ENCODE measurements at regions not wholly inside any gene's neighbourhood (a gene's known extent, or its start where the extent isn't known, plus 50 kb on each side); places are given as distances from the start of the nearest gene placed in this dataset.

GRCh38 chr7:93027044-93027443, 90.7 kb downstream of the SAMD9 start:
- Histone ChIP-seq H4K20me1 (ENCODE audit: control insufficient read depth, insufficient read depth, low read length, poor library complexity, severe bottlenecking) (no peaks in the 10 kb centered on the region), H3K4me1 (ENCODE audit: control insufficient read depth in 2 of 2, insufficient read depth in 2 of 2, low read length in 2 of 2) (no peaks in the 10 kb centered on the region), H3K36me3 (replicated peaks in 1 of 2; ENCODE audit: control extremely low read depth in 1 of 2, control insufficient read depth in 1 of 2, extremely low read depth in 1 of 2, insufficient read depth in 2 of 2, low read length in 1 of 2) (no peaks in the 10 kb centered on the region), H3K4me2 (replicated peaks; ENCODE audit: low read depth, low read length, poor library complexity, severe bottlenecking) (no peak overlapping the region), H3K9ac (ENCODE audit: low read length) (no peak overlapping the region), H3K27ac (ENCODE audit: low read length in 2 of 2) (no peak overlapping the region), H3K27me3 (replicated peaks in 1 of 4; ENCODE audit: control extremely low read depth in 1 of 4, control insufficient read depth in 3 of 4, insufficient read depth in 4 of 4, low read length in 3 of 4) (no peaks in the 10 kb centered on the region), H3K9me3 (ENCODE audit: control extremely low read depth in 1 of 3, control insufficient read depth in 2 of 3, insufficient read depth in 1 of 3, low read length in 2 of 3) (peaks cover 3 to 8% (median 6%) of the 10 kb centered on the region in 3 donors), H3K79me2 (ENCODE audit: control insufficient read depth, insufficient read depth, low read length) (no peaks in the 10 kb centered on the region), H3K4me3 (ENCODE audit: control extremely low read depth in 1 of 5, extremely low read depth in 1 of 5, insufficient read depth in 1 of 5, low read depth in 2 of 5, low read length in 4 of 5) (no peak overlapping the region), H2AFZ (ENCODE audit: insufficient read depth, low read depth, low read length, poor library complexity, severe bottlenecking) (no peak overlapping the region)
- H3K9me3 Mint-ChIP-seq (ENCODE audit: insufficient read depth): no peaks in the 10 kb centered on the region
- no peak overlapping the region for H3K4me3 Mint-ChIP-seq
- TF ChIP-seq EZH2 (IDR thresholded peaks at IDR 0.05; ENCODE audit: borderline replicate concordance, insufficient read depth, low read depth, low read length, poor library complexity, severe bottlenecking) (no peak), CTCF (IDR thresholded peaks at IDR 0.05) (no peak)
- H3K4me1 Mint-ChIP-seq: no peaks in the 10 kb centered on the region
- 90% methylated on average over 4 of the region's 5 CpGs for WGBS (ENCODE audit: insufficient coverage)
- no peak for DNase-seq
- ATAC-seq (ENCODE audit: low read depth): no peak
- intact Hi-C loops (cut with micrococcal nuclease): no loop called here
- H3K27me3 Mint-ChIP-seq: peaks cover 13% of the 10 kb centered on the region
- CTCF ChIA-PET: no interaction called here
- H3K27ac Mint-ChIP-seq: no peak overlapping the region
- POLR2A ChIA-PET: no interaction called here

- no peaks in the 10 kb centered on the region for H3K4me1 ChIP-seq (ENCODE audit: control insufficient read depth in 2 of 2, insufficient read depth in 2 of 2, low read length in 2 of 2)
- no peaks in the 10 kb centered on the region for H3K4me1 Mint-ChIP-seq
- no peaks in the 10 kb centered on the region for H4K20me1 ChIP-seq (ENCODE audit: control insufficient read depth, insufficient read depth, low read length, poor library complexity, severe bottlenecking)
- no peaks in the 10 kb centered on the region for H3K27me3 ChIP-seq (replicated peaks in 1 of 4; ENCODE audit: control extremely low read depth in 1 of 4, control insufficient read depth in 3 of 4, insufficient read depth in 4 of 4, low read length in 3 of 4)
- no peak overlapping the region for H3K4me3 Mint-ChIP-seq
- no CpG with 5 or more reads among the region's 3 CpGs for WGBS (ENCODE audit: insufficient coverage)
- no peak overlapping the region for H3K27ac ChIP-seq (ENCODE audit: low read length in 2 of 2)
- no peak overlapping the region for H3K4me3 ChIP-seq (ENCODE audit: control extremely low read depth in 1 of 5, extremely low read depth in 1 of 5, insufficient read depth in 1 of 5, low read depth in 2 of 5, low read length in 4 of 5)
- H3K36me3 ChIP-seq (replicated peaks in 1 of 2; ENCODE audit: control extremely low read depth in 1 of 2, control insufficient read depth in 1 of 2, extremely low read depth in 1 of 2, insufficient read depth in 2 of 2, low read length in 1 of 2): no peaks in the 10 kb centered on the region
- CTCF ChIA-PET: no interaction called here
- ATAC-seq (ENCODE audit: low read depth) (no peak), DNase-seq (no peak)
- H3K27ac Mint-ChIP-seq: no peak overlapping the region
- POLR2A ChIA-PET: no interaction called here
- H2AFZ ChIP-seq (ENCODE audit: insufficient read depth, low read depth, low read length, poor library complexity, severe bottlenecking): no peak overlapping the region
- H3K9me3 Mint-ChIP-seq (ENCODE audit: insufficient read depth): no peaks in the 10 kb centered on the region
- H3K9me3 ChIP-seq (ENCODE audit: control extremely low read depth in 1 of 3, control insufficient read depth in 2 of 3, insufficient read depth in 1 of 3, low read length in 2 of 3): peaks cover 0 to 6% (median 3%) of the 10 kb centered on the region in 3 donors
- H3K4me2 ChIP-seq (replicated peaks; ENCODE audit: low read depth, low read length, poor library complexity, severe bottlenecking): no peak overlapping the region
- H3K9ac ChIP-seq (ENCODE audit: low read length): no peak overlapping the region
- peaks cover 13% of the 10 kb centered on the region for H3K27me3 Mint-ChIP-seq
- no peak for TF ChIP-seq CTCF (IDR thresholded peaks at IDR 0.05)
- no peak for TF ChIP-seq EZH2 (IDR thresholded peaks at IDR 0.05; ENCODE audit: borderline replicate concordance, insufficient read depth, low read depth, low read length, poor library complexity, severe bottlenecking)
- no peaks in the 10 kb centered on the region for H3K79me2 ChIP-seq (ENCODE audit: control insufficient read depth, insufficient read depth, low read length)
- intact Hi-C loops (cut with micrococcal nuclease): no loop called here
Observed at GRCh38 chr7:93026425-93026824, 91.4 kb downstream of the SAMD9 start.

Data from B cell (primary cell).